Left ventricle myocardium inferior (tissue), 1 donor: ENCODE measurements at regions not wholly inside any gene's neighbourhood (a gene's known extent, or its start where the extent isn't known, plus 50 kb on each side); places are given as distances from the start of the nearest gene placed in this dataset.

ENCODE experiments used
- DNase-seq: peaks from one replicate; pipeline ENCODE4 v3.0.0-alpha.2; 2020
- H3K27ac ChIP-seq: fragments of 200-600 bp; replicated peaks from 2 replicates; pipeline ENCODE4 v1.8.0; 2021
- H3K27me3 ChIP-seq: fragments of 200-600 bp; 2 replicates; pipeline ENCODE4 v1.8.0; 2021; ENCODE audit warnings: low read depth
- H3K36me3 ChIP-seq: fragments of 200-600 bp; 2 replicates; pipeline ENCODE4 v1.8.0; 2021
- H3K4me1 ChIP-seq: fragments of 200-600 bp; 2 replicates; pipeline ENCODE4 v1.8.0; 2021
- H3K4me3 ChIP-seq: fragments of 200-600 bp; 2 replicates; pipeline ENCODE4 v1.8.0; 2021; ENCODE audit warnings: mild to moderate bottlenecking, moderate library complexity
- H3K9me3 ChIP-seq: fragments of 200-600 bp; replicated peaks from 2 replicates; pipeline ENCODE4 v1.8.0; 2021
- CTCF ChIP-seq: fragments of 200-600 bp; IDR thresholded peaks from 2 replicates; pipeline ENCODE4 v1.8.0; 2021; ENCODE audit warnings: antibody characterized with exemption, mild to moderate bottlenecking, borderline replicate concordance
- intact Hi-C: fragments of 100-400 bp; cut with micrococcal nuclease; formaldehyde crosslinking; loops from one replicate; pipeline ENCODE4 v1.11.0; 2022
- donor health status: DM: no; HTN: yes; CAD: no; lungs with severe emphysema.

GRCh38 chr4:34009951-34010350 is 2234.4 kb downstream of the ARAP2 start:
- TF ChIP-seq CTCF: no peak
- Histone ChIP-seq H3K27me3 (no peaks in the 10 kb centered on the region), H3K9me3 (no peaks in the 10 kb centered on the region), H3K27ac (no peak overlapping the region), H3K4me1 (no peaks in the 10 kb centered on the region), H3K4me3 (no peak overlapping the region), H3K36me3 (no peaks in the 10 kb centered on the region)
- no peak for DNase-seq
- intact Hi-C loops: no loop called here

GRCh38 chr4:34010751-34011519 is 2233.4 kb downstream of the ARAP2 start:
- Histone ChIP-seq H3K27me3 (no peaks in the 10 kb centered on the region), H3K4me3 (no peak overlapping the region), H3K4me1 (no peaks in the 10 kb centered on the region), H3K36me3 (no peaks in the 10 kb centered on the region), H3K9me3 (no peaks in the 10 kb centered on the region), H3K27ac (no peak overlapping the region)
- no peak for DNase-seq
- intact Hi-C loops: no loop called here
- no peak for TF ChIP-seq CTCF

GRCh38 chr4:34035225-34035624 is 2209.1 kb downstream of the ARAP2 start:
- no peak overlapping the region for H3K27ac ChIP-seq
- H3K9me3 ChIP-seq: no peaks in the 10 kb centered on the region
- H3K4me1 ChIP-seq: no peaks in the 10 kb centered on the region
- no peaks in the 10 kb centered on the region for H3K27me3 ChIP-seq
- no peak for DNase-seq
- no peak for TF ChIP-seq CTCF
- H3K4me3 ChIP-seq: no peak overlapping the region
- H3K36me3 ChIP-seq: no peaks in the 10 kb centered on the region
- intact Hi-C loops: no loop called here

GRCh38 chr4:34037280-34037679 is 2207.0 kb downstream of the ARAP2 start:
- no peaks in the 10 kb centered on the region for H3K4me1 ChIP-seq
- H3K4me3 ChIP-seq: no peak overlapping the region
- intact Hi-C loops: no loop called here
- H3K36me3 ChIP-seq: no peaks in the 10 kb centered on the region
- TF ChIP-seq CTCF: no peak
- no peaks in the 10 kb centered on the region for H3K27me3 ChIP-seq
- H3K27ac ChIP-seq: no peak overlapping the region
- DNase-seq: no peak
- no peaks in the 10 kb centered on the region for H3K9me3 ChIP-seq

- H3K4me3 ChIP-seq: no peak overlapping the region
- H3K4me1 ChIP-seq: no peaks in the 10 kb centered on the region
- H3K27ac ChIP-seq: no peak overlapping the region
- no peaks in the 10 kb centered on the region for H3K9me3 ChIP-seq
- no peaks in the 10 kb centered on the region for H3K36me3 ChIP-seq
- no peaks in the 10 kb centered on the region for H3K27me3 ChIP-seq
- no peak for TF ChIP-seq CTCF
- intact Hi-C loops: no loop called here
- no peak for DNase-seq
Observed at GRCh38 chr4:34039766-34040165, 2204.5 kb downstream of the ARAP2 start.
